Fibroblast of the aortic adventitia (primary cell): ENCODE measurements at regions not wholly inside any gene's neighbourhood (a gene's known extent, or its start where the extent isn't known, plus 50 kb on each side); places are given as distances from the start of the nearest gene placed in this dataset. TPM values are rescaled to one million over a fixed set of nuclear protein-coding genes. Genes with fewer than 3 reads are reported as not detected.

ENCODE experiments used
- DNase-seq: peaks from one replicate; pipeline ENCODE4 v3.0.0-alpha.2; 2010; ENCODE audit warnings: low read depth
- H3K4me3 ChIP-seq: 2 replicates; pipeline ENCODE4 v1.5.1; 2011; ENCODE audit warnings: low read depth, mild to moderate bottlenecking, control low read depth, low read length, moderate library complexity
- small RNA-seq: library from RNA; depleted of rRNA; stranded (forward); fragments of <200 nt; gene quantifications from one replicate; pipeline ENCODE3, GENCODE V24; 2012
- TF ChIP-seq, protein P1 (sequence below): IDR thresholded peaks from 2 replicates; pipeline ENCODE4 v1.5.1; 2011; ENCODE audit warnings: mild to moderate bottlenecking, low read length, control low read depth, inconsistent platforms; ENCODE audit not compliant: insufficient read depth

DNA sequence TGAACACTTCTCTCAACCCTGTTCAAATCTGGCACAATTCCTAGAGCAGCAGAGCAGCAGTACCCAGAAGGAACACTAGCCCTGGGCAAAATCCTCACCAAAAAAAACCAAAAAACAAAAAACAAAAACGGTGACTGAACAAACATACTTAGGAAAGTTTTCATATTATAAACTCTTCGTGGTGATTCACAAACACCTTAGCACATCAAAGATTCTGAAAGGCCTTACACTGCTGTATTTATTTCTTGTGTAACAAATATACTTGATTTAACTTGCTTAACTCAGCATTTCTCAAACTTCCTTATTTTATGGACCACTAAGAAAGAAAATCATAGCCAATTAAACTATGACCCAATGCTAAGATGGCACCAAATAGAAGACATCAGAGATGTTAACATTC lies 57.8 kb upstream of the RREB1 start:
- H3K4me3 ChIP-seq: no peak overlapping the region
- no peak for DNase-seq
- TF ChIP-seq, protein P1, sequence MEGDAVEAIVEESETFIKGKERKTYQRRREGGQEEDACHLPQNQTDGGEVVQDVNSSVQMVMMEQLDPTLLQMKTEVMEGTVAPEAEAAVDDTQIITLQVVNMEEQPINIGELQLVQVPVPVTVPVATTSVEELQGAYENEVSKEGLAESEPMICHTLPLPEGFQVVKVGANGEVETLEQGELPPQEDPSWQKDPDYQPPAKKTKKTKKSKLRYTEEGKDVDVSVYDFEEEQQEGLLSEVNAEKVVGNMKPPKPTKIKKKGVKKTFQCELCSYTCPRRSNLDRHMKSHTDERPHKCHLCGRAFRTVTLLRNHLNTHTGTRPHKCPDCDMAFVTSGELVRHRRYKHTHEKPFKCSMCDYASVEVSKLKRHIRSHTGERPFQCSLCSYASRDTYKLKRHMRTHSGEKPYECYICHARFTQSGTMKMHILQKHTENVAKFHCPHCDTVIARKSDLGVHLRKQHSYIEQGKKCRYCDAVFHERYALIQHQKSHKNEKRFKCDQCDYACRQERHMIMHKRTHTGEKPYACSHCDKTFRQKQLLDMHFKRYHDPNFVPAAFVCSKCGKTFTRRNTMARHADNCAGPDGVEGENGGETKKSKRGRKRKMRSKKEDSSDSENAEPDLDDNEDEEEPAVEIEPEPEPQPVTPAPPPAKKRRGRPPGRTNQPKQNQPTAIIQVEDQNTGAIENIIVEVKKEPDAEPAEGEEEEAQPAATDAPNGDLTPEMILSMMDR: no peak

DNA sequence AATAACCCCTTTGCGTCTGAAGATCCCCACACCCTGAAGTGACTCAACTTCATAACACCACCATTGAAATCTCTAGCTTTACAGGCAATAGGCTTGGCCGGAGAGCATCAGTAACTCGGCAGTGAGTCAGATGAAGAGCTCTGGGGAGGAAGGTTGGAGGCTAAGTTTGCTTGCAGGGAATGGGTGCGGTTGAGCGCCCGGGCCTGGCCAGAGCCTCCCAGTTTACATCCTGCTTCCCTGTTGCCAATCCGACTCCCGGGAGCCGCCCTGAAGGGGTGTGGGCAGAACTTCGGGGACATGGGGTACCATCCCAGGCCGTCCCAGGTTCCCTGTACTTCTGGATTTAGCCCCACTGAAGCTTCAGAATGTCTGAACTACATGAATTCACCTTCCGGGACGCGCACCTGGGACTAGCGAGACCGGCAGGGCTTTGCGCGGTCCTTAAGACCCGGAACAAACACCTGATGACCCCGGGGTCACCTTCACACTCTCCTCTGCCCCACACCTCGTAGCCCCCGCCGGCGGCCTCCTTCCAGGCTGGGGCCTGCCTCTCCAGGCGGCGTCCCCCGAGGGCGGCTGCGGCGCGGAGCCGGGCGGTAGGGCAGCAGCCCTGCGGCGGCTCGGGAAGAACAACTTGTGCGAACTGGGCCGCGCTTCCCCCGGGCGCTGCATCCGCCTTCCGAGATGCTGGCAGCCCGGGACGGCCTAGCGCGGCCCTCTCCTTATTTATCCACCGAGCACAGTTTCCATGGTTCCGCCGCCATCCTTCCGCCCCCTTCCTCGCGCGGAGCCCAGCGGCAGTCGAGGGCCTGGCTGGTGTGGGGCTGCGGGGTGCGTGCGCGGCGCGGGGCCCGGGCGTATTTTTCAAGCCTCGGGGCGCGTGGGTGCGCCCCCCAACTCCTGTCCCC lies 56.6 kb upstream of the RREB1 start:
- peak overlapping the region; percentile 51 for H3K4me3 ChIP-seq
- DNase-seq: peak; percentile 60
- TF ChIP-seq, protein P1: no peak

DNA sequence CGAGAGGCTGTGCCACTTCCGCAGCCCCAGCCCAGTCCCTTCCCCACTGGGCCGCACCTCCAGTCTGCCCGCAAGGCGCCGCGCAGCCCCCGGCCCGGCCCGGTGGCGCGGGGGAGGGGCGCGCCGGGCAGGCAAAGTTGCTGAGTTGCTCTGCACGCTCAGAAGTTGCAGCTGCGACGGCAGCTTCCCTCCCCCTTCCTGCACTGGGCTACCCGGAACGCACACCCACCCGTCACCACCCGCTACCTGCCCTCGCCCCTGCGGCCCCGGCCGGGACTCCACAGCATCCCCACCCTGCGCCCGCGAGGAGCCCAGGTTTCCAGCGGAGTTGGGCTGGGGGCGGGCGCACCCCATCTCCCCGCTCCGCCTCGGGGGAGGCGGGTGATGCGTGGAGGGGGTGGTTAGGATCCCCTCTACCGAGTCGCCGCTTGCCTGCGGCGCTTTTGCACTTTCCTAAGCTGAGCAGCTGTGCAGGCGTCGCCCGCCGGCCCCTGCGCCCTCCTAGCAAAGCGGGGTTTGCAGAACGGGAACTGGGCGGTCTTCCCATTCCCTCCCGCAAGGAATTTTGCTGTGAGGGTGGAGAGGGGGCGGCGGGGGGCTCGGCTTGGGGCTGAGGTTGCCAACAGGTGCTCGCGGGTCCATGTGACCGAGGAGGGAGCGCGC lies 55.9 kb upstream of the RREB1 start:
- H3K4me3 ChIP-seq: peak overlapping the region; percentile 51
- TF ChIP-seq, protein P1: no peak
- DNase-seq: no peak

DNA sequence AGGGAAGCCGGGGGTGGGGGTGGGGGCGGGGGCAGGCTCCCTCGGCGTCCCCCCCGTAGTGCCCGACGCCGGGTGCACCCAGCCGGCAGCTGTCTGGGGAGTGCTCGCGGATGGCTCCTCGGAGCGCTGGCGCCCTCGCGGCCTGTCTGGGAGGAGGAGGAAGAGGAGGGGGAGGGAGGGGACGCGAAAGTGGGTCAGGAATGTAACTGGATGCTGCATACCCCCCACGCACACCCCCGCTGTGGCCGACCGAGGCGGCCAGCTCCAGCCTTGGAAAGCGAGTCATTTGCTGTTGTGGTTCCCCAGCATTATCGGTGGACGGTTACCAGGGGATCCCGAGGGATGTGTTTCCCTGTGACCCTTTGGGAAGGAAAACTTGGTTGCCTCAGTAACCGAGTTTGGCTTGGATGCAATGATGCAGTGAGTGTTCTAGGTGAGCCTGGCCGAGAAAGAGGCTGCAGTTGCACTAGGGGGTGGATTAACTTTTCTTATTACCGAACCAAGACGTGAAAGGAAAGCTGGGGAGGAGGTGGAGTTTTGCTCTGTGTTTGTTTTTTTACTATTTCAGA lies 55.2 kb upstream of the RREB1 start:
- peak; percentile 42 for DNase-seq
- H3K4me3 ChIP-seq: peak overlapping the region; percentile 33
- TF ChIP-seq, protein P1: no peak

DNA sequence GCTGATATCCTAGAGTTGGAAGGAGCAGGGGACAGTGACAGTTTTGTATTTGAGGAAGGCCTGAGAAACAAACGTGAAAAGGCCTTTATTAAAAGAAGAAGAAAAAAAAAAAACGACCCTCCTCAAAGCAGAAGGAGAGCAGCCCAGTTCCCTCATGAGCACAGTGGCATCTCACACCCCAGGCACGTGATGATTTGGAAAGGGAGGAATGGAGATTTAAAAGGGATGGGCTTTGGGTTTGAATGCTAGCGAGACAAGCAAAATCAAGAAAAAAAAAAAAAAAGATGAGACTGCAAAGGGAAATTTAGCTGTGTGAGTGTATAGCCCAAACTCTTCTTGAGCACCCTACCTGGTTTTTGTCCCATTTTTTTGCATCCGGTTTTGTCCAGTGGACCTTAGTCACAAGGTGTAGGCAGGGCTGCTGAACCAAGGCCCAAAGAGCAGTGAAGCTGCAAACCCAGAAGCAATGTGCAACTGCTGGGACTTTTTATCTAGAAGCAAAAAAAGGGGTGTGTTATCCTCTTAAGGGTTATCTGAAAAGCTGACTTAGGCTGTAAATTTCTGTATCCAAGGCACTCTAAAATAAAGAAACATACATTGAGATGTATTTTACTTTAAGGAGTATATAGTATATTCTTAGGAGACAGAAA lies 54.5 kb upstream of the RREB1 start:
- DNase-seq: no peak
- TF ChIP-seq, protein P1: no peak

More for the DNA sequence above, 54.5 kb upstream of the RREB1 start:
- H3K4me3 ChIP-seq: no peak overlapping the region

Small RNA genes lying in the stretch of these regions (small RNA-seq; reads per million reads assigned to genes)
- gene RN7SL554P: not detected
